ENCODE measurements at regions not wholly inside any gene's neighbourhood (a gene's known extent, or its start where the extent isn't known, plus 50 kb on each side); places are given as distances from the start of the nearest gene placed in this dataset.

DNA sequence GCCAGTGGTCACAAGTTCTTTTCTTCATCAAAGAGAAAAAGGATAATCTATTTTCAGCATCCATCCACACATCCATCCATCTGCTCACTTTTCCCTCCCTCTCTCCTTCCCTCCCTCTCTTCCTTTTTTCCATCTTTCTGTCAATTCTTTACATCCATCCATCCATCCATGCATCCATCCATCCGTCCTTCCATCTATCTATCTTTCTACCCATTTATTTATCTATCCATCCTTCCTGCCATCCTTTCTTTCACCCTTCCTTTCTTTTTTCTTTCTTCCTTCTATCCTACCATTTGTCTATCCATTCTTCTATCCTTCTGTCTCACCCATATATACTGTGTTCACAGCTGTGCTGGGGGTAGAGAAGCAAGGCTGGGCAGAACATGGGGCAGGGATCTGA, 212.4 kb upstream of the GALNT2 start:
- 86 to 97% (median 96%) methylated on average over 1 of the region's 1 CpG for WGBS, 5 donors
- H3K9me3 ChIP-seq: no peaks in the 10 kb centered on the region
- H3K27me3 ChIP-seq: no peaks in the 10 kb centered on the region
- no peak overlapping the region for H3K27ac ChIP-seq
- no peak for DNase-seq
- no peak overlapping the region for H3K4me3 ChIP-seq
- H3K36me3 ChIP-seq: no peaks in the 10 kb centered on the region
- no peaks in the 10 kb centered on the region for H3K4me1 ChIP-seq
- TF ChIP-seq, protein P1, sequence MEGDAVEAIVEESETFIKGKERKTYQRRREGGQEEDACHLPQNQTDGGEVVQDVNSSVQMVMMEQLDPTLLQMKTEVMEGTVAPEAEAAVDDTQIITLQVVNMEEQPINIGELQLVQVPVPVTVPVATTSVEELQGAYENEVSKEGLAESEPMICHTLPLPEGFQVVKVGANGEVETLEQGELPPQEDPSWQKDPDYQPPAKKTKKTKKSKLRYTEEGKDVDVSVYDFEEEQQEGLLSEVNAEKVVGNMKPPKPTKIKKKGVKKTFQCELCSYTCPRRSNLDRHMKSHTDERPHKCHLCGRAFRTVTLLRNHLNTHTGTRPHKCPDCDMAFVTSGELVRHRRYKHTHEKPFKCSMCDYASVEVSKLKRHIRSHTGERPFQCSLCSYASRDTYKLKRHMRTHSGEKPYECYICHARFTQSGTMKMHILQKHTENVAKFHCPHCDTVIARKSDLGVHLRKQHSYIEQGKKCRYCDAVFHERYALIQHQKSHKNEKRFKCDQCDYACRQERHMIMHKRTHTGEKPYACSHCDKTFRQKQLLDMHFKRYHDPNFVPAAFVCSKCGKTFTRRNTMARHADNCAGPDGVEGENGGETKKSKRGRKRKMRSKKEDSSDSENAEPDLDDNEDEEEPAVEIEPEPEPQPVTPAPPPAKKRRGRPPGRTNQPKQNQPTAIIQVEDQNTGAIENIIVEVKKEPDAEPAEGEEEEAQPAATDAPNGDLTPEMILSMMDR (IDR thresholded peaks at IDR 0.05): no peak
- intact Hi-C loops (cut with DNase I; ENCODE audit: low total_unique reads): no loop called here

GRCh38 chr1:229856009-229856650, 210.9 kb upstream of the GALNT2 start:
- Histone ChIP-seq H3K27ac (peak overlapping the region in 1 of 5 donors; percentile 23), H3K36me3 (no peaks in the 10 kb centered on the region), H3K4me3 (no peak overlapping the region), H3K4me1 (no peaks in the 10 kb centered on the region), H3K27me3 (no peaks in the 10 kb centered on the region), H3K9me3 (no peaks in the 10 kb centered on the region)
- intact Hi-C loops (cut with DNase I; ENCODE audit: low total_unique reads): no loop called here
- whole genome bisulfite sequencing, 5 donors: 52 to 73% (median 61%) methylated on average over 7 of the region's 7 CpGs
- no peak for TF ChIP-seq POLR2A (IDR thresholded peaks at IDR 0.05)
- TF ChIP-seq, protein P1 (IDR thresholded peaks at IDR 0.05): no peak
- no peak for TF ChIP-seq POLR2AphosphoS5 (IDR thresholded peaks at IDR 0.05)
- TF ChIP-seq EP300 (IDR thresholded peaks at IDR 0.05): no peak
- peak in 1 of 2 donors; percentile 26 for DNase-seq

GRCh38 chr1:229857585-229857984, 209.5 kb upstream of the GALNT2 start:
- Histone ChIP-seq H3K27me3 (no peaks in the 10 kb centered on the region), H3K4me1 (peaks cover 0 to 10% (median 0%) of the 10 kb centered on the region in 4 donors), H3K4me3 (no peak overlapping the region), H3K36me3 (no peaks in the 10 kb centered on the region), H3K9me3 (no peaks in the 10 kb centered on the region), H3K27ac (no peak overlapping the region)
- intact Hi-C loops (cut with DNase I; ENCODE audit: low total_unique reads): no loop called here
- WGBS, 5 donors: 86 to 91% (median 87%) methylated on average over 4 of the region's 4 CpGs
- no peak for TF ChIP-seq POLR2AphosphoS5 (IDR thresholded peaks at IDR 0.05)
- TF ChIP-seq, protein P1 (IDR thresholded peaks at IDR 0.05): no peak
- no peak for TF ChIP-seq EP300 (IDR thresholded peaks at IDR 0.05)
- no peak for DNase-seq

DNA sequence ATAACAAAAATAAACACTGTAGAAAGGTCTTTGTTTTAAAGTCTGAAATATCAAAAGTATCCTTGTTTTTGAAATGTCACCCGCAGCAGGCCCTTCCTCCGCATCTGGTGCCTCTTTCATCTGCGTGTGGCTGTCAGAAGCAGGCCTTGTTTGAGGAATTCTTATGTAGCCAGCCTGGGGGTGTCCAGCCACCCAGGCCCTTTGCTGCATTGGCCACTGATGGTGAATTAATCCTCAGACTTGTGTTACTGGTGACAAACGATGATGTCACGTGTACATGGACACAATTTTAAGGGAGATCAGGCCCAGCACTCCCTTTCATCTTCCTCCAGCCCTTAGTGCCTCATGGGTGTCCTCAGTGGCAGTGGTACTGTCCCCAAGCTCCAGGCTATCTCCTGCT, 208.0 kb upstream of the GALNT2 start:
- Histone ChIP-seq H3K27me3 (no peaks in the 10 kb centered on the region), H3K4me1 (peaks cover 0 to 19% (median 0%) of the 10 kb centered on the region in 4 donors), H3K9me3 (no peaks in the 10 kb centered on the region), H3K27ac (no peak overlapping the region), H3K36me3 (no peaks in the 10 kb centered on the region), H3K4me3 (no peak overlapping the region)
- no peak for TF ChIP-seq POLR2AphosphoS5 (IDR thresholded peaks at IDR 0.05)
- TF ChIP-seq POLR2A (IDR thresholded peaks at IDR 0.05): no peak
- TF ChIP-seq, protein P1 (IDR thresholded peaks at IDR 0.05): no peak
- TF ChIP-seq EP300 (IDR thresholded peaks at IDR 0.05): no peak
- intact Hi-C loops (cut with DNase I; ENCODE audit: low total_unique reads): no loop called here
- DNase-seq: no peak
- 76 to 92% (median 88%) methylated on average over 5 of the region's 5 CpGs for WGBS, 5 donors

Measured in stomach (tissue), 8 donors.